Endothelial cell of umbilical vein (primary cell): ENCODE measurements at regions not wholly inside any gene's neighbourhood (a gene's known extent, or its start where the extent isn't known, plus 50 kb on each side); places are given as distances from the start of the nearest gene placed in this dataset.

ENCODE experiments used
- CTCF ChIP-seq, 2 donors: IDR thresholded peaks; 1 replicate in 1 of 2; 2 replicates in 1 of 2; pipeline ENCODE4 v1.5.1; 2011; ENCODE audit warnings: low read length in 2 of 2, mild to moderate bottlenecking in 2 of 2, moderate library complexity in 2 of 2, control low read depth in 1 of 2, inconsistent platforms in 1 of 2, low read depth in 1 of 2; ENCODE audit not compliant: insufficient read depth in 1 of 2; ENCODE audit errors: extremely low read depth in 1 of 2
- EZH2 ChIP-seq: IDR thresholded peaks from 2 replicates; pipeline ENCODE4 v1.6.1; 2012; ENCODE audit warnings: borderline replicate concordance, low read depth, mild to moderate bottlenecking, moderate library complexity, low read length, inconsistent platforms; ENCODE audit not compliant: severe bottlenecking
- MYC ChIP-seq: IDR thresholded peaks from one replicate; pipeline ENCODE4 v1.6.1; 2011; ENCODE audit warnings: mild to moderate bottlenecking, low read depth, low read length
- POLR2A ChIP-seq: IDR thresholded peaks from 2 replicates; pipeline ENCODE4 v1.6.1; 2012; ENCODE audit warnings: low read depth, mild to moderate bottlenecking, control low read depth, low read length

GRCh38 chr12:13817131-13817530 lies 164.3 kb downstream of the GRIN2B start:
- TF ChIP-seq EZH2, result no peak
- no peak for TF ChIP-seq CTCF (IDR thresholded peaks at IDR 0.05; ENCODE audit: extremely low read depth in 1 of 2, insufficient read depth in 1 of 2, low read depth in 1 of 2, low read length in 2 of 2)
- TF ChIP-seq POLR2A, result no peak
- TF ChIP-seq MYC, result no peak
